ENCODE measurements at regions not wholly inside any gene's neighbourhood (a gene's known extent, or its start where the extent isn't known, plus 50 kb on each side); places are given as distances from the start of the nearest gene placed in this dataset.
A peak's percentile ranks its signal among the peaks of the same experiment; 100 is the strongest.

- TF ChIP-seq TAF1 (IDR thresholded peaks at IDR 0.05; ENCODE audit: borderline replicate concordance, insufficient read depth, low read length) (no peak), REST (IDR thresholded peaks at IDR 0.05; ENCODE audit: insufficient read depth in 1 of 2, low read depth in 2 of 2, low read length in 2 of 2) (no peak), FOXP2 (optimal IDR thresholded peaks at IDR 0.05; ENCODE audit: borderline replicate concordance, extremely low read depth, extremely low read length, insufficient read depth) (no peak), SIN3A (IDR thresholded peaks at IDR 0.05; ENCODE audit: borderline replicate concordance, insufficient read depth, low read length) (no peak), POLR2AphosphoS5 (IDR thresholded peaks at IDR 0.05; ENCODE audit: low read depth, low read length) (no peak)
Observed at GRCh38 chr4:19728773-19729172, 522.9 kb upstream of the SLIT2 start.

GRCh38 chr4:19727141-19727540, 524.6 kb upstream of the SLIT2 start:
- TF ChIP-seq SIN3A (IDR thresholded peaks at IDR 0.05; ENCODE audit: borderline replicate concordance, insufficient read depth, low read length) (no peak), REST (IDR thresholded peaks at IDR 0.05; ENCODE audit: insufficient read depth in 1 of 2, low read depth in 2 of 2, low read length in 2 of 2) (no peak), POLR2AphosphoS5 (IDR thresholded peaks at IDR 0.05; ENCODE audit: low read depth, low read length) (no peak), TAF1 (IDR thresholded peaks at IDR 0.05; ENCODE audit: borderline replicate concordance, insufficient read depth, low read length) (no peak), FOXP2 (optimal IDR thresholded peaks at IDR 0.05; ENCODE audit: borderline replicate concordance, extremely low read depth, extremely low read length, insufficient read depth) (no peak)

DNA sequence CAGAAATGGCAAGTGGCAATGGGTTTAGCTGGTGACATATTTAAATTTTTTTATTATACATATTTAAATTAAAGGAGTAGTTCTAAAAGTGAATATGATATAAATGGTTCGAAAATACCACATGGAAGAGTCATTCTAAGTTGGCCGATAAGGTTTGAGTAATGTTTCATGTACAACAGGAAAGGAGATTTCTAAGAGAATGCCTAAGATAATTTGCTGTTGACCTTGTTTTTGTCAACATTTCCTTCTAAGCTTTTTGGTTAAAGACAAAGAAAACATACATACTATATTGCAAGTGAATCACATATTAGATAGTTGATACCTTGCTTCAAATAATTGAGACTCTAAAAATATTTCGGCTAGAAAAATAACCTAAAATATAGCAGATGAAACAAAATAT, 526.6 kb upstream of the SLIT2 start:
- no peak for TF ChIP-seq SIN3A (IDR thresholded peaks at IDR 0.05; ENCODE audit: borderline replicate concordance, insufficient read depth, low read length)
- TF ChIP-seq REST (IDR thresholded peaks at IDR 0.05; ENCODE audit: insufficient read depth in 1 of 2, low read depth in 2 of 2, low read length in 2 of 2): no peak
- TF ChIP-seq POLR2AphosphoS5 (IDR thresholded peaks at IDR 0.05; ENCODE audit: low read depth, low read length): no peak
- no peak for TF ChIP-seq FOXP2 (optimal IDR thresholded peaks at IDR 0.05; ENCODE audit: borderline replicate concordance, extremely low read depth, extremely low read length, insufficient read depth)
- no peak for TF ChIP-seq TAF1 (IDR thresholded peaks at IDR 0.05; ENCODE audit: borderline replicate concordance, insufficient read depth, low read length)

GRCh38 chr4:19722404-19722803, 529.3 kb upstream of the SLIT2 start:
- TF ChIP-seq FOXP2 (optimal IDR thresholded peaks at IDR 0.05; ENCODE audit: borderline replicate concordance, extremely low read depth, extremely low read length, insufficient read depth): no peak
- TF ChIP-seq SIN3A (IDR thresholded peaks at IDR 0.05; ENCODE audit: borderline replicate concordance, insufficient read depth, low read length): no peak
- TF ChIP-seq POLR2AphosphoS5 (IDR thresholded peaks at IDR 0.05; ENCODE audit: low read depth, low read length): no peak
- TF ChIP-seq TAF1 (IDR thresholded peaks at IDR 0.05; ENCODE audit: borderline replicate concordance, insufficient read depth, low read length): no peak

DNA sequence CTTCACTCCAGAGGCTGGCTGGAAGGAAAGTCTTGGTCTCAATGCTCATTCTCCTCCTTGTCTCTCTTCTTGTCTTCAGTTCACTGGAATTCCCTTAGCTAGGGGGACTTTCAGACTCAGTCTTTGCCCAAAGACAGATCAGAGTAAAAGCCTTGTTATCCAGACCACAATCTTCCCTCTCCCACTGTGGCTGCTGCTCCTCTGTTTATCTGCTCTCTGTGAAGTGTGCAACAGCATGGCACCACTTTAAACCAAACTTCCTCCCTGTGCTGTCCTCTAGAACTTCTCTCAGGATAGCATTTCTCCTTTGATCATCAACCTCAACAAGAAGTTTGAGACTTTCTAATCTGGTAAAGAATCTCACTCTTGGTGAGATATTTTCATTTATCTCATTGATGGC, 530.1 kb upstream of the SLIT2 start:
- TF ChIP-seq REST (IDR thresholded peaks at IDR 0.05; ENCODE audit: insufficient read depth in 1 of 2, low read depth in 2 of 2, low read length in 2 of 2) (0 out of 4 replicates have a peak, but pooled peaks of 1 of the 2 experiments have one; percentile 49), TAF1 (IDR thresholded peaks at IDR 0.05; ENCODE audit: borderline replicate concordance, insufficient read depth, low read length) (peak; percentile 18; the same call in 1 of the 2 replicates), FOXP2 (optimal IDR thresholded peaks at IDR 0.05; ENCODE audit: borderline replicate concordance, extremely low read depth, extremely low read length, insufficient read depth) (no peak), SIN3A (IDR thresholded peaks at IDR 0.05; ENCODE audit: borderline replicate concordance, insufficient read depth, low read length) (peak; percentile 70; the same call in 1 of the 2 replicates)

Measured in PFSK-1 (cell line).